Kidney epithelial cell (primary cell): ENCODE measurements at regions not wholly inside any gene's neighbourhood (a gene's known extent, or its start where the extent isn't known, plus 50 kb on each side); places are given as distances from the start of the nearest gene placed in this dataset.

Experiments used
- DNase-seq: peaks from one replicate; pipeline ENCODE4 v3.0.0-alpha.2; 2010; ENCODE audit warnings: low read depth
- H3K27me3 ChIP-seq: 2 replicates; pipeline ENCODE4 v1.6.0; 2011; ENCODE audit warnings: low read length; ENCODE audit not compliant: control insufficient read depth, insufficient read depth
- H3K36me3 ChIP-seq: 2 replicates; pipeline ENCODE4 v1.5.1; 2011; ENCODE audit warnings: low read length; ENCODE audit not compliant: control insufficient read depth, insufficient read depth
- H3K4me3 ChIP-seq: 2 replicates; pipeline ENCODE4 v1.5.1; 2011; ENCODE audit warnings: low read depth, mild to moderate bottlenecking, control low read depth, low read length
- TF ChIP-seq, protein P1 (sequence below): IDR thresholded peaks from 2 replicates; pipeline ENCODE4 v1.5.1; 2011; ENCODE audit warnings: mild to moderate bottlenecking, moderate library complexity, low read length, control low read depth, inconsistent platforms; ENCODE audit not compliant: insufficient read depth, poor library complexity, severe bottlenecking

DNA sequence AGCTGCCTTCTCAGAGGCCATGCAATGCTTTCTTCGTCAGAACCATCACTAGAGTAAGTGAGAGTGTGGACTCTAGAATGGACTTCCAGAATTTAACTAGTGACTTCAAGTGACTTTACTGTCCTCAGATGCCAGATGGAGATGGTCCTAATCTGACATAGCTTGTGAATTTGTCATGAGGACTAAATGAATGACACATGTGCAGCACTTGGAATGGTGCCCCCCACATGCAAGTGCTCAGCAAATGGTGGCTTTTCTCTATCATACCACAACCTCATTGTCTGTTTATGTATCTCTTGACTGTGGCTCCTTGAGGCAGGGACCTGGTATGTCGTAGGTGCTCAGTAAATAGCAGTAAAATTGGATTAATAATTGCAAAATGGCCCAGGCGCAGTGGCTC lies 91.6 kb upstream of the STX18 start:
- no peaks in the 10 kb centered on the region for H3K36me3 ChIP-seq
- DNase-seq: no peak
- TF ChIP-seq, protein P1, sequence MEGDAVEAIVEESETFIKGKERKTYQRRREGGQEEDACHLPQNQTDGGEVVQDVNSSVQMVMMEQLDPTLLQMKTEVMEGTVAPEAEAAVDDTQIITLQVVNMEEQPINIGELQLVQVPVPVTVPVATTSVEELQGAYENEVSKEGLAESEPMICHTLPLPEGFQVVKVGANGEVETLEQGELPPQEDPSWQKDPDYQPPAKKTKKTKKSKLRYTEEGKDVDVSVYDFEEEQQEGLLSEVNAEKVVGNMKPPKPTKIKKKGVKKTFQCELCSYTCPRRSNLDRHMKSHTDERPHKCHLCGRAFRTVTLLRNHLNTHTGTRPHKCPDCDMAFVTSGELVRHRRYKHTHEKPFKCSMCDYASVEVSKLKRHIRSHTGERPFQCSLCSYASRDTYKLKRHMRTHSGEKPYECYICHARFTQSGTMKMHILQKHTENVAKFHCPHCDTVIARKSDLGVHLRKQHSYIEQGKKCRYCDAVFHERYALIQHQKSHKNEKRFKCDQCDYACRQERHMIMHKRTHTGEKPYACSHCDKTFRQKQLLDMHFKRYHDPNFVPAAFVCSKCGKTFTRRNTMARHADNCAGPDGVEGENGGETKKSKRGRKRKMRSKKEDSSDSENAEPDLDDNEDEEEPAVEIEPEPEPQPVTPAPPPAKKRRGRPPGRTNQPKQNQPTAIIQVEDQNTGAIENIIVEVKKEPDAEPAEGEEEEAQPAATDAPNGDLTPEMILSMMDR: no peak
- no peaks in the 10 kb centered on the region for H3K27me3 ChIP-seq
- H3K4me3 ChIP-seq: no peak overlapping the region

DNA sequence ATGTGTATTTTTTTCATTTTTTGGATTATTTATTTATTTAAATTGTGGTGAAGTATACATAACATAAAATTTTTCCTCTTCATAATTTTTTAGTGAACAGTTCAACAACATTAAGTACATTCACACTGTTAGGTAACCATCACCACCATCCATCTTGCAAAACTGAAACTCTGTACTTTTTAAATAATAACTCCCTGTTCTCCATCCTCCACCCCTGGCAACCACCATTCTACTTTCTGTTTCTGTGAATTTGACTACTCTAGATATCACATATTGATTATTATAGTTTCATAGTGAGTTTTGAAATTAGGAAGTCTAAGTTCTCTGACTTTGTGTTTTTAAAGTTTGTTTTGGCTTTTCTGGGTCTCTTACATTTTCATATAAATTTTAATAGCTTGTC lies 89.3 kb upstream of the STX18 start:
- TF ChIP-seq, protein P1: no peak
- no peaks in the 10 kb centered on the region for H3K36me3 ChIP-seq
- DNase-seq: no peak
- no peaks in the 10 kb centered on the region for H3K27me3 ChIP-seq
- no peak overlapping the region for H3K4me3 ChIP-seq

DNA sequence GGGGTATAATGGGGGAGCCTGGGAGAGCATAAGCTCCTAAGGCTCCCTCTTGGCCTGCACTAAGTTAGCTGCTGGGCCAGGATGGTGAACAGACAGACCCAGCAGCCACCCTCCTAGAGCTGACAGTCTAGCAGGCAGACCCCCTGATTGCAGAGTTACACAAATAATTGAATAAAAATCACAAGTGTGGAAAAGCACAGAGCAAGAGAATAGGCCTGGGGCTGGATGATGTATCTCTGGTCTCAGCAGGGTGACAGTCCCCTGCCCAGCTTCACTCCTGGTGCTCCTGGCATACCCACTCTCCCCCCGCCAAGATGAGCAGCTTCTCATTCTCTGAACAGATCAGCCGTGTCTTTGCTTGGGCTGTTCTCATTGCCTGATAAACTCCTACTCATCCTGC lies 86.1 kb upstream of the STX18 start:
- DNase-seq: no peak
- no peak overlapping the region for H3K4me3 ChIP-seq
- peaks cover 3% of the 10 kb centered on the region for H3K27me3 ChIP-seq
- TF ChIP-seq, protein P1: no peak
- H3K36me3 ChIP-seq: no peaks in the 10 kb centered on the region

DNA sequence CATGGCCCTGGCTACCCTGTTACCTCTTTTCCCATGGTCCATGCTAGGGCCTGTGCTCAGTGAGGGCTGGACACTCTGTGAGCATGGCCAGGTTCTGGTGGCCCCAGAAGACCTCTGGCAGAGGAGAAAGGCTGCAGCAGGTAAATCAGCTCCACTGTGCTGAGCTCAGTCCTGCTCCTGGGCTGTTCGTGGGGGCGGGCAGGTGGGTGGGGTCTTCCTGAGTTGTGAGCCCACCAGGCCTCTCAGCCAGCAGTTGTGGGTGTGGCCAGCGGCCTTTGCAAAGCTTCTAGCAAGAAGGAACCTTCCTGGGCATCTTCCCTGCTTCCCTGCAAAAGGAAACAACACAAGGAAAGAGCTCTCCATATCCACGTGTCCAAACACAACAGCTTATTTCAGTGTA lies 85.3 kb upstream of the STX18 start:
- DNase-seq: no peak
- TF ChIP-seq, protein P1: no peak
- H3K27me3 ChIP-seq: peaks cover 3% of the 10 kb centered on the region
- no peaks in the 10 kb centered on the region for H3K36me3 ChIP-seq
- H3K4me3 ChIP-seq: no peak overlapping the region

DNA sequence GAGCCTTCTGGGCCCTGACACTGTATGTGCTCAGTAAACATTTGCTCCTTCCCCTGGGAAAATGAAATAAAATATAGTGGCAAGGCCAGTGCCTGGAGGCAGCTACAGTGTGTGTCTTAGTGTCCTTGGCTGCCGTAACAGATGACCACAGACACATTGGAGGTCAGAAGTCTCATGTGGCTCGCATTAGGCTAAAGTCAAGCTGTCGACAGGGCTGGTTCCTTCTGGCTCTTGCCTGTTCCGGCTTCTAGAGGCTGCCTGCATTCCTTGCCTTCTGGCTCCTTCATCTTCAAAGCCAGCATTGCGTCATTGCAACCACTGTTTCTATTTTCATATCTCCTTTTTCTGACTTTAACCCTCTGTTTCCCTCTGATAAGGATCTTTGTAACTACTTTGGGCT lies 83.6 kb upstream of the STX18 start:
- TF ChIP-seq, protein P1: no peak
- no peak overlapping the region for H3K4me3 ChIP-seq

DNA sequence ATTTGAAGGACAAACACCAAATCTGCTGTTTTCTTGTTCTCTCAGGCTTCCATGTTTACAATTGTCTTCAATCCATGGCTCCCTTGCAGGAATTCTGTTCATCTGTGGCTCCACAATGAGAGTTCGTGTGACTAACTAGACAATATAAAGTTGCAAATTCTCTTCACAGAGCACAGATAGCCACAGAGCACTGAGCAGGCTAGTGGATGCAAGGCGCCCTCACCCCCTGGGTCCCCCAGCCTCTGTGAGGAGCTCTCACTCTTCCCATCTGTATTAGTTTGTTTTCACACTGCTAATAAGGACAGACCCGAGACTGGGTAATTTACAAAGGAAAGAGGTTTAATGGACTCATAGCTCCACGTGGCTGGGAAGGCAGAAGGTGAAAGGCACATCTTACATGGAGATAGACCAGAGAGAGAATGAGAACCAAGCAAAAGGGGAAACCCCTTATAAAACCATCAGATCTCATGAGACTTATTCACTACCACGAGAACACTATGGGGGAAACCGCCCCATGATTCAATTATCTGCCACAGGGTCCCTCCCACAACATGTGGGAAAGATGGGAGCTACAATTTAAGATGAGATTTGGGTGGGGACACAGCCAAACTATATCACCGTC lies 82.5 kb upstream of the STX18 start:
- no peak overlapping the region for H3K4me3 ChIP-seq
- H3K27me3 ChIP-seq: peaks cover 3% of the 10 kb centered on the region
- no peaks in the 10 kb centered on the region for H3K36me3 ChIP-seq
- no peak for DNase-seq
- TF ChIP-seq, protein P1: no peak

More for the DNA sequence above, 83.6 kb upstream of the STX18 start:
- peaks cover 3% of the 10 kb centered on the region for H3K27me3 ChIP-seq
- DNase-seq: no peak
- no peaks in the 10 kb centered on the region for H3K36me3 ChIP-seq
